GM12878 (cell line): ENCODE measurements at regions not wholly inside any gene's neighbourhood (a gene's known extent, or its start where the extent isn't known, plus 50 kb on each side); places are given as distances from the start of the nearest gene placed in this dataset.
"Not testable (repeated sequence)": the region's sequence is repeated elsewhere in the genome, so short reads cannot be mapped to it uniquely, and the experiment has no call there.

ENCODE experiments used
- ATAC-seq: fragments of 200-7000 bp; cut with Tn5 transposase; 3 replicates; pipeline ENCODE4 v1.9.1; 2020; ENCODE audit warnings: mild to moderate bottlenecking, moderate library complexity
- BruUV-seq: library from RNA; stranded (reverse); fragments of 400-500 nt; replicated peaks from 2 replicates; lab custom pipeline; 2021; lab: Mats Ljungman, UMichigan
- CTCF ChIA-PET: fragments of 300-600 bp; sonication (Branson Sonifier 250); formaldehyde crosslinking; extraction: SDS; loops from one replicate; lab custom pipeline; 2021; ENCODE audit warnings: inconsistent platforms; lab: Yijun Ruan, JAX
- POLR2A ChIA-PET: fragments of 350-600 bp; formaldehyde crosslinking; extraction: SDS; loops from one replicate; lab custom pipeline; 2021; ENCODE audit warnings: inconsistent platforms; lab: Charles Lee
- RAD21 ChIA-PET: fragments of 300-600 bp; sonication (Branson Sonifier 250); formaldehyde crosslinking; loops from one replicate; lab custom pipeline; 2023; ENCODE audit warnings: antibody characterized with exemption; ENCODE audit not compliant: unreplicated experiment; lab: Charles Lee
- SMC1A ChIA-PET: fragments of 300-600 bp; sonication (Branson Sonifier 250); formaldehyde crosslinking; loops from one replicate; lab custom pipeline; 2023; ENCODE audit not compliant: unreplicated experiment, uncharacterized antibody; lab: Charles Lee
- DNase-seq: peaks from one replicate; pipeline ENCODE4 v3.0.0-alpha.2; 2011; ENCODE audit warnings: low read depth, low spot score
- FAIRE-seq: peaks from 3 replicates; lab custom pipeline; 2011; peaks lifted over from hg19 to GRCh38; lab: Jason Lieb, UNC
- H2AFZ ChIP-seq: 2 replicates; pipeline ENCODE4 v1.6.0; 2011; ENCODE audit warnings: low read depth, low read length, control low read depth; ENCODE audit not compliant: control insufficient read depth
- H3K27ac ChIP-seq: 2 replicates; pipeline ENCODE4 v1.5.1; 2011; ENCODE audit warnings: control low read depth; ENCODE audit not compliant: control insufficient read depth, insufficient read depth
- H3K27me3 ChIP-seq, 2 experiments: replicated peaks in 1 of 2; 2 replicates each; pipeline versions ENCODE4 v1.6.0 to v1.6.1; 2011; ENCODE audit warnings: low read length in 1 of 2; ENCODE audit not compliant: control insufficient read depth in 2 of 2, insufficient read depth in 2 of 2
- H3K36me3 ChIP-seq, 2 experiments: 2 replicates each; pipeline ENCODE4 v1.5.1; 2011; ENCODE audit warnings: low read length in 1 of 2; ENCODE audit not compliant: control insufficient read depth in 2 of 2, insufficient read depth in 2 of 2
- H3K4me1 ChIP-seq: 2 replicates; pipeline ENCODE4 v1.6.1; 2011; ENCODE audit warnings: mild to moderate bottlenecking, low read length, moderate library complexity, mixed read lengths; ENCODE audit not compliant: control insufficient read depth, insufficient read depth
- H3K4me2 ChIP-seq: 2 replicates; pipeline ENCODE4 v1.6.0; 2011; ENCODE audit warnings: control low read depth; ENCODE audit not compliant: control insufficient read depth, insufficient read depth
- H3K4me3 ChIP-seq: fragments of 200-600 bp; sonication (generic); 2 replicates; pipeline ENCODE4 v1.5.1; 2016
- H3K79me2 ChIP-seq: 2 replicates; pipeline ENCODE4 v1.6.0; 2011; ENCODE audit warnings: low read length; ENCODE audit not compliant: control insufficient read depth, insufficient read depth
- H3K9ac ChIP-seq: 2 replicates; pipeline ENCODE4 v1.8.0; 2011; ENCODE audit warnings: low read length, control low read depth, mixed read lengths; ENCODE audit not compliant: control insufficient read depth, insufficient read depth
- H3K9me3 ChIP-seq: replicated peaks from 3 replicates; pipeline ENCODE4 v1.5.1; 2011; ENCODE audit warnings: mild to moderate bottlenecking, low read length; ENCODE audit not compliant: control insufficient read depth, insufficient read depth
- H4K20me1 ChIP-seq: 2 replicates; pipeline ENCODE4 v1.6.0; 2011; ENCODE audit not compliant: control insufficient read depth, insufficient read depth
- CBX3 ChIP-seq: fragments of 200-600 bp; sonication (generic); IDR thresholded peaks from 2 replicates; pipeline ENCODE4 v1.6.1; 2016; ENCODE audit warnings: low read depth, borderline replicate concordance
- CEBPZ ChIP-seq: fragments of 150-350 bp; IDR thresholded peaks from 2 replicates; pipeline ENCODE4 v1.6.1; 2016; ENCODE audit warnings: low read depth, low read length
- ESRRA ChIP-seq: IDR thresholded peaks from 2 replicates; pipeline ENCODE4 v1.6.1; 2012; ENCODE audit warnings: mild to moderate bottlenecking, low read length, improper control_type of control experiment
- NBN ChIP-seq: fragments of 450-650 bp; IDR thresholded peaks from 2 replicates; pipeline ENCODE4 v1.6.1; 2016
- REST ChIP-seq: IDR thresholded peaks from 2 replicates; pipeline ENCODE4 v1.6.1; 2012; ENCODE audit warnings: mild to moderate bottlenecking, low read depth, low read length
- SMAD5 ChIP-seq: IDR thresholded peaks from 2 replicates; pipeline ENCODE4 v1.6.1; 2016; ENCODE audit warnings: antibody characterized with exemption, low read depth
- SPI1 ChIP-seq: IDR thresholded peaks from 2 replicates; pipeline ENCODE4 v1.6.1; 2011; ENCODE audit warnings: low read depth, mild to moderate bottlenecking, low read length, moderate library complexity, borderline replicate concordance; ENCODE audit not compliant: insufficient read depth
- WRNIP1 ChIP-seq: IDR thresholded peaks from 2 replicates; pipeline ENCODE4 v1.6.1; 2011; ENCODE audit warnings: low read depth, low read length, improper control_type of control experiment, borderline replicate concordance
- YBX1 ChIP-seq: fragments of 450-650 bp; IDR thresholded peaks from 2 replicates; pipeline ENCODE4 v1.6.1; 2016; ENCODE audit warnings: antibody characterized with exemption
- WGBS: methylation state at CpG from one replicate; pipeline ENCODE4 v1.1.6; 2016; ENCODE audit warnings: low lambda C conversion rate; ENCODE audit not compliant: insufficient replicate concordance, insufficient coverage; ENCODE audit errors: missing lambda C conversion rate; 5-methylcytosine and 5-hydroxymethylcytosine counted together
- in situ Hi-C: fragments of 300-500 bp; cut with MboI; formaldehyde crosslinking; loops from 9 replicates; pipeline ENCODE4 v1.14.3; 2018; ENCODE audit warnings: mixed read lengths
- intact Hi-C: fragments of 100-400 bp; cut with micrococcal nuclease; formaldehyde crosslinking; loops from one replicate; pipeline ENCODE4 v1.14.2; 2022; ENCODE audit not compliant: unreplicated experiment

- POLR2A ChIA-PET, result no interaction called here
- no peak overlapping the region for H3K27ac ChIP-seq
- FAIRE-seq, result no peak
- intact Hi-C loops, result no loop called here
- H3K9ac ChIP-seq, result no peak overlapping the region
- no peaks in the 10 kb centered on the region for H3K4me1 ChIP-seq
- no peaks in the 10 kb centered on the region for H3K27me3 ChIP-seq
- no peak overlapping the region for H3K4me2 ChIP-seq
- H2AFZ ChIP-seq, result no peak overlapping the region
- in situ Hi-C loops, result no loop called here
- CTCF ChIA-PET, result no interaction called here
- no peak for ATAC-seq
- WGBS, result 47% methylated on average over 6 of the region's 6 CpGs
- TF ChIP-seq SPI1 (no peak), WRNIP1 (no peak), CBX3 (no peak), NBN (no peak), REST (no peak), ESRRA (no peak), CEBPZ (no peak), YBX1 (no peak), SMAD5 (no peak)
- RAD21 ChIA-PET, result no interaction called here
- no peaks in the 10 kb centered on the region for H4K20me1 ChIP-seq
- no TSS peak for BruUV-seq
- no peak overlapping the region for H3K4me3 ChIP-seq
- SMC1A ChIA-PET, result interaction anchor here (0.6 kb wide), 1 partner anchor 42 kb away, joined by 3 read pairs; no protein-coding TSS in a partner anchor
- no peak for DNase-seq
- H3K79me2 ChIP-seq, result no peaks in the 10 kb centered on the region
- no peaks in the 10 kb centered on the region for H3K9me3 ChIP-seq
- H3K36me3 ChIP-seq, result no peaks in the 10 kb centered on the region
Measured at GRCh38 chr13:76285463-76285862, 600.7 kb downstream of the KCTD12 start.

GRCh38 chr13:76279766-76280165, 606.4 kb downstream of the KCTD12 start:
- H2AFZ ChIP-seq, H3K4me3 ChIP-seq, H3K27ac ChIP-seq, FAIRE-seq, H3K4me2 ChIP-seq, H3K9ac ChIP-seq, POLR2A ChIA-PET, RAD21 ChIA-PET, H4K20me1 ChIP-seq, CTCF ChIA-PET, H3K4me1 ChIP-seq, in situ Hi-C loops, ATAC-seq, BruUV-seq, SMC1A ChIA-PET, H3K36me3 ChIP-seq, H3K27me3 ChIP-seq, H3K79me2 ChIP-seq, intact Hi-C loops, DNase-seq, H3K9me3 ChIP-seq: not testable (repeated sequence)
- 0% methylated on average over 1 of the region's 1 CpG for WGBS
